ENCODE measurements at regions not wholly inside any gene's neighbourhood (a gene's known extent, or its start where the extent isn't known, plus 50 kb on each side); places are given as distances from the start of the nearest gene placed in this dataset.

DNA sequence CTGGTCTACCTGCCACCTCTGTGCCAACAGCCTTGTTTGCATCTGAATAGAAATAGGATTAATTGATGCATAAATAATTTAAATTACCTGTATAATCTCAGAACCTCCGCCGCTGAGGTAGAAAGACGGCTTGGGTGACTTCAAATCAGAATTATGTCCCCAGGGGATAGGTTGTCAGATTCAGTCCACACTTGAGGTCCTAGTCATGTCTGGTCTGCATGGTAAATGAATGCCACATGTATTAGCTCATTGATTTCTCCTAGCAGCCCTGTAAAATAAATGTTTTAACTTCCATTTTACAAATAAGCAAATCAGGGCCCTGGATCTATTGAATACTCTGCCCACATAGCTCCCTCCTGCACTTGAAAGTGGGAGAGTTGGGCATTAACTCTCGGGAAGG, 368.0 kb upstream of the WWC1 start:
- Mint-ChIP-seq H3K36me3 (ENCODE audit: low read depth) (no peaks in the 10 kb centered on the region), H3K9me3 (peaks cover 10% of the 10 kb centered on the region), H3K27ac (no peak overlapping the region), H3K27me3 (ENCODE audit: insufficient read depth) (no peaks in the 10 kb centered on the region), H3K4me3 (no peak overlapping the region), H3K4me1 (peaks cover 6% of the 10 kb centered on the region)
- TF ChIP-seq, protein P1, sequence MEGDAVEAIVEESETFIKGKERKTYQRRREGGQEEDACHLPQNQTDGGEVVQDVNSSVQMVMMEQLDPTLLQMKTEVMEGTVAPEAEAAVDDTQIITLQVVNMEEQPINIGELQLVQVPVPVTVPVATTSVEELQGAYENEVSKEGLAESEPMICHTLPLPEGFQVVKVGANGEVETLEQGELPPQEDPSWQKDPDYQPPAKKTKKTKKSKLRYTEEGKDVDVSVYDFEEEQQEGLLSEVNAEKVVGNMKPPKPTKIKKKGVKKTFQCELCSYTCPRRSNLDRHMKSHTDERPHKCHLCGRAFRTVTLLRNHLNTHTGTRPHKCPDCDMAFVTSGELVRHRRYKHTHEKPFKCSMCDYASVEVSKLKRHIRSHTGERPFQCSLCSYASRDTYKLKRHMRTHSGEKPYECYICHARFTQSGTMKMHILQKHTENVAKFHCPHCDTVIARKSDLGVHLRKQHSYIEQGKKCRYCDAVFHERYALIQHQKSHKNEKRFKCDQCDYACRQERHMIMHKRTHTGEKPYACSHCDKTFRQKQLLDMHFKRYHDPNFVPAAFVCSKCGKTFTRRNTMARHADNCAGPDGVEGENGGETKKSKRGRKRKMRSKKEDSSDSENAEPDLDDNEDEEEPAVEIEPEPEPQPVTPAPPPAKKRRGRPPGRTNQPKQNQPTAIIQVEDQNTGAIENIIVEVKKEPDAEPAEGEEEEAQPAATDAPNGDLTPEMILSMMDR (conservative IDR thresholded peaks at IDR 0.05) = no peak
- peaks cover 13% of the 10 kb centered on the region for H3K9me3 ChIP-seq (ENCODE audit: control insufficient read depth, low read length)
- WGBS, 2 experiments (ENCODE audit: insufficient coverage in 1 of 2, insufficient read length in 1 of 2) = 96 to 100% methylated on average over 2 to 4 of the region's 4 CpGs
- no peak overlapping the region for H3K4me3 ChIP-seq (ENCODE audit: low read length)
- no peak for DNase-seq
- no peaks in the 10 kb centered on the region for H3K27me3 ChIP-seq (ENCODE audit: control insufficient read depth, insufficient read depth, low read length, poor library complexity, severe bottlenecking)
- H3K36me3 ChIP-seq (ENCODE audit: control insufficient read depth, insufficient read depth, low read length) = no peaks in the 10 kb centered on the region
- H3K27ac ChIP-seq (ENCODE audit: low read depth, low read length) = no peak overlapping the region
- H3K4me1 ChIP-seq (ENCODE audit: control insufficient read depth, insufficient read depth, low read length) = no peaks in the 10 kb centered on the region
- no peak overlapping the region for H3K9ac ChIP-seq (ENCODE audit: extremely low read depth, low read length, poor library complexity, severe bottlenecking)

DNA sequence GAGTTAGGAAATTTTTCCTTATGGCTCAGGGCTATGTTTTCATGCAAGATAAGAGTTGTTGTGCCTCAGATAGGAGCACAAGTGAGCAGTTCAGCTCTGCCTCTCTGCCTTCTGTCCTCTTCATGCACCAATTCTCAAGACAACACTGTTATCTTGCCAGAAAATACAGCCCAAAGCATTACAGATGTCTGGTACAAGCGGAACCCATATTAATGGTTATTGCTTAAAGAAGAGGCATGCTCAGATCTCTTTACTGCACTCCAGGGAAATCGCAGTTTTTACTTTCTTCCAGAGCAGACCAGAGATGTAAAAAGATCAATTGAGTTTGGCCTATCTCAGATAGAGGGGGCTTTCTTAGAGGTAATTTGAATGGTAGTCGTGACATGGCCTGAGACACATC, 361.6 kb upstream of the WWC1 start:
- TF ChIP-seq, protein P1 (conservative IDR thresholded peaks at IDR 0.05) = no peak
- H3K9me3 Mint-ChIP-seq = peaks cover 10% of the 10 kb centered on the region
- H3K4me1 Mint-ChIP-seq = no peaks in the 10 kb centered on the region
- Histone ChIP-seq H3K4me1 (ENCODE audit: control insufficient read depth, insufficient read depth, low read length) (no peaks in the 10 kb centered on the region), H3K4me3 (ENCODE audit: low read length) (no peak overlapping the region), H3K27ac (ENCODE audit: low read depth, low read length) (no peak overlapping the region), H3K36me3 (ENCODE audit: control insufficient read depth, insufficient read depth, low read length) (no peaks in the 10 kb centered on the region), H3K9ac (ENCODE audit: extremely low read depth, low read length, poor library complexity, severe bottlenecking) (no peak overlapping the region), H3K27me3 (ENCODE audit: control insufficient read depth, insufficient read depth, low read length, poor library complexity, severe bottlenecking) (no peaks in the 10 kb centered on the region), H3K9me3 (ENCODE audit: control insufficient read depth, low read length) (peaks cover 9% of the 10 kb centered on the region)
- H3K27ac Mint-ChIP-seq = no peak overlapping the region
- no peak overlapping the region for H3K4me3 Mint-ChIP-seq
- H3K36me3 Mint-ChIP-seq (ENCODE audit: low read depth) = no peaks in the 10 kb centered on the region
- H3K27me3 Mint-ChIP-seq (ENCODE audit: insufficient read depth) = no peaks in the 10 kb centered on the region
- WGBS, 2 experiments (ENCODE audit: insufficient coverage in 1 of 2, insufficient read length in 1 of 2) = 93% methylated on average over 2 of the region's 3 CpGs
- no peak for DNase-seq

DNA sequence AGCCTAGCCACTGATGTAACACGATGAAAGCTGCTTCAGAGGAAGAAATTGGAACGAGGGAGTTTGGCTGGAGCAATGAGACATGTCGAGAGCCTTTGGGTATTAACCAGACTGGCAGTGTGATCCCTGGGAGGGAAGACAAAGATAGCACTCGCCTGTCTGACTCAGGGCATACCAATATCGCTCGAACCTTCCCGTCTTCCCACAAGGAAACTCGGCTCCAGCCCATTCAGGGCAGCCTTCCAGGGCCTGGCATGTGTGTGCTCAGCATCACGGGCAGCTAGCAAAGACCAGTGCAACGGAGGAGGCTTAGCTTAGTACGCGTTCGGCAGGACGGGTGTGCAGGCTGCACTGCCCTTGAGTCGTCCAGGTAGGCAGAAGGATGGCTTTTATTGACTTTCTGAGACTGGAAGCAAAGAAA, 356.9 kb upstream of the WWC1 start:
- no peak for DNase-seq
- Mint-ChIP-seq H3K4me1 (no peaks in the 10 kb centered on the region), H3K27me3 (ENCODE audit: insufficient read depth) (peaks cover 2% of the 10 kb centered on the region), H3K4me3 (no peak overlapping the region), H3K9me3 (no peaks in the 10 kb centered on the region), H3K27ac (no peak overlapping the region), H3K36me3 (ENCODE audit: low read depth) (no peaks in the 10 kb centered on the region)
- TF ChIP-seq, protein P1 (conservative IDR thresholded peaks at IDR 0.05) = no peak
- Histone ChIP-seq H3K9ac (ENCODE audit: extremely low read depth, low read length, poor library complexity, severe bottlenecking) (no peak overlapping the region), H3K4me1 (ENCODE audit: control insufficient read depth, insufficient read depth, low read length) (no peaks in the 10 kb centered on the region), H3K27ac (ENCODE audit: low read depth, low read length) (no peak overlapping the region), H3K4me3 (ENCODE audit: low read length) (no peak overlapping the region), H3K36me3 (ENCODE audit: control insufficient read depth, insufficient read depth, low read length) (no peaks in the 10 kb centered on the region), H3K27me3 (ENCODE audit: control insufficient read depth, insufficient read depth, low read length, poor library complexity, severe bottlenecking) (no peaks in the 10 kb centered on the region), H3K9me3 (ENCODE audit: control insufficient read depth, low read length) (no peaks in the 10 kb centered on the region)
- 93 to 96% methylated on average over 13 to 15 of the region's 15 CpGs for WGBS, 2 experiments (ENCODE audit: insufficient coverage in 1 of 2, insufficient read length in 1 of 2)

All from endodermal cell (in vitro differentiated cells).